Right forelimb (tissue), 1 donor: ENCODE measurements at regions not wholly inside any gene's neighbourhood (a gene's known extent, or its start where the extent isn't known, plus 50 kb on each side); places are given as distances from the start of the nearest gene placed in this dataset.

Experiments
- DNase-seq: peaks from one replicate; pipeline ENCODE4 v3.0.0-alpha.2; 2018

DNA sequence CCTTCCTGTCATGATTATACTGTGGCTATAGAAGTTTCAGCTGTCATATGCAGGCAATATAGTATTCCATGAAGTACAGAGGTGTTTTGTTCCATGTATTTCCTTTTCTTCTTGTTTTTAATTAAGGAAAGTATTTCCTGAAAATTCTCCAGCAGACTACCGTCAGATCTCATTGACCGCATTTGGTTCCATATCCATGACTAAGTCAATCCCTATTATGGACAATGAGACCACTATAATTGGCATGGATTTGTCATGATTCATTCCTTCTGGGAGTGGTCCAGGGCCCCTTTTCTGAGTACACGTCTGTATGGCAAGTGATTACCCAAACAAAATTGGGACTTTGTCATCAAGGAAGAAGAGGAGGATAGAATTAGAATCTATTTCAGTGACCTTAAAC, 283.2 kb upstream of the CLINT1 start:
- no peak for DNase-seq

GRCh38 chr5:158140120-158140731, 281.3 kb upstream of the CLINT1 start:
- no peak for DNase-seq

DNA sequence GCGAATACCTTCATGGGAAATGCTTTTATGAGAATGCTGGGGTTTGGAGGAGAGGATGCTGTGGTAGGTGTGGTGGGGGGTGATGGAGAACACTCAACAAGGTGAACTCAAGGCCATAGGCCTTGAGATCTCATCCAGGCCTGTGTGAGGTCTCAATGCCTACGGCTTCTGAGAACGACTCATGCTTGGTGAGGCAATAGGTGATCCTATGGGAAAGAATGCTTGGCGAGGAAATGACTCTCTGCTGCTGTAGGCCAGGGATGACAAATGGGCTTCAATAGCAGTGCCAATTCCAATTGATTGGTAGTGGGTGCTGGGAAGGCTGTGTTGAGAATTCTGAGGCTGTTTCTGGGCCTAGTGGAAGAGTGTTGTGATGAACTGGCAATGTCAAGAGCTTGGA, 280.2 kb upstream of the CLINT1 start:
- DNase-seq = no peak

DNA sequence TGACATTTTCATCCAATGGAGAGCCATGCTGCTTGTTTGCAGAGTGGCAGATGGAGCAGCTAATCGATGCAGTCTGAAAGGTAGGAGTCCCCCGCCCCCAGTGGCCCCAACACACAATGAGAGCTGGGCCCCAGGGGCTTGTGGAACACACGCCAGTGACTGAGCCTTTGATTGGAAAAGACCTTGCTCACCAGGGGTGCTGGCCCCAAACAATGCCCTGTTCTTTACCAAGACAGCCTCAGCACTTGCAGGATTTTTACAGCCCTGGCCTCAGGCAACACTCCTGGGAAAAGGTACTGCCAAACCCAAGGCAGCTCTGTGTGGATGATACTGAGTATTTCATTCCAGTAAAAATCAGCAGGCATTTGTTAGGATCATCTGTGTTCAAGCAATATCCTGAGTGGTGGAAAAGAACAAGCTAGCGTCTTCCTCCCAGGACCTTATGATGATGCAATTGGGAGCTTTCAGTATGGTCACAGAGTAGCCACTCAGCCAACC, 276.8 kb upstream of the CLINT1 start:
- DNase-seq = peak; percentile 49

DNA sequence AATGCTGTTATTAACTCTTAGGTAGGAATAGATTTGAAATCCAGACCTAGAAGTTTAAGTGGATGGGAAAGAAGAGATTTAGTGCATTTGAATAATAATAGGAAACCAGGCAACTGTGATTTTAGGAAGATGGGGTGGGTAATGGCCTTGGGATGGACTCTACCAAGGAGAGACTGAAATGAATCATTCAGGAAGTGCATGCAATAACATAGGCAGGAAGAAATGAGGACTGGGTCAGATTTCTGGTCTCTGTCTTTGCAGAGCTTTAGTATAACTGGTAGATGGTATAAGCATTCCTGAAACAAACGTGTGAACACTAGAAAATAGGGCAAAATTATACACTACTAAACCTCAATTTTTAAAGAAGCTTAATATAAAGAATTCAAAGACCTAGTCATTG, 274.4 kb upstream of the CLINT1 start:
- DNase-seq = no peak

GRCh38 chr5:158127536-158127935, 268.6 kb upstream of the CLINT1 start:
- no peak for DNase-seq

DNA sequence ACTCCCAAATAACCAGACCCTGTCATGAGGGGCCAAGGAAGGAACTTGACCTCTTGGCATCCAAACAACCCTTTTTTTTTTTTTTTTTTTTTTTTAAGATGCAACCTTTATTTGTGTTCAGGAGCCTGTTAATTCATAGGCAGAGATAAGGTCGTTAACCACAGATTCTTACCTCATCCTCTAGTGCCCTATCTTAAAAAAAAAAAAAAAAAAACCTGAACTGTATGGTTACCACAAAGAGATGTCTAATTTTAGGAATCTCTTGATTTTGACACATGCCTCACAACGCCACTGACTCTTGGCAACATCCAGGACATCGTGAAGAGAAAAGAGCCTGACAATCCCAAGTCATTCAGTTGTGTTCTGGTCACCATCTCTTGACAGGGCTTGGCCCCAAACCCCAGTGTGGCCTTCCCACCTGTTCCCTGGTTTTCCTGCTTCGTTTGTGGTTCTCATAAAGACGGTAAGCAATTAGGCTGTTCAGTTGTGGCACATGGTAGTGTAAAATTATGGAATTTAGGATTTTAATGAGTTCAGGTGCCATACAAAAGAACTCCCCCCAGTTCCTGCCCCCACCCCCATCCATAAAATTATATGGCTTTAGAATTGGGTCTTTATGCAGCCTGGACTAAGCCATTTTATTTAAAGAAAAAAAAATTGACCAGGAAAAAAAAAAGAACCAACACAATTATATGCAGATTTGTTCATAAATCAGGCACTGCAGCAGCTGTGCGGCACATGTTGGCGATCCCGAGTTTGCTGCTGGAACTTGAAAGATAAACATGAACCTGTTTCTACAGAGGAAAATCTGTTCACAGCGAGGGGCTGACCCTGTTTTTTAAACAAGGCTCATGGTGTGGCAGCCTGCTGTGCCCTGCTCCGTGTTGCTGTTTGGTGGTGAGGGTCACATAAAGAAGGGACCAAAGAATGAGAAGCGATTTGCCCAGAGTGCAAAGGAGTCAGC, 267.8 kb upstream of the CLINT1 start:
- no peak for DNase-seq

GRCh38 chr5:158124606-158125316, 265.8 kb upstream of the CLINT1 start:
- DNase-seq = no peak

- no peak for DNase-seq
Observed at GRCh38 chr5:158123595-158123994, 264.6 kb upstream of the CLINT1 start.

DNA sequence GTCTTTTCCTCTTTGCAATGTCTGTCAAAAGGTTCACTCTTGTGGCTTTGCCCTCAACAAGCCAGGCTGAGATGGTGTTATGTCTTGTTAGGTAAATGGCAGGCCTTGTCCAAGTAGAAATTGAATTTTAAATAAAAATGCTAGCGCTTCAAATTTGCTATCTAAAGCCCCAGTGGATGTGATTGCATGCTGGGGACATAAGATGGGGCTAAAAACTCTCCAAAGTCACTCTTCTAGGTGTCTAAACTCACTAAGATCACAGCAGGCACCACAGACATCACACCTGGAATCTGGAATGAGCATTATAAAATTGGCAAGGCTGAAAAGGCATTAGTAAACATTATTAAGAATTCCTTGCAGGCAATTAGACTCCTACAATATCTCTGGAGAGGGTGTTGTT, 262.7 kb upstream of the CLINT1 start:
- DNase-seq = no peak

- no peak for DNase-seq
Observed at GRCh38 chr5:158120760-158121159, 261.8 kb upstream of the CLINT1 start.

GRCh38 chr5:158119961-158120723, 261.2 kb upstream of the CLINT1 start:
- no peak for DNase-seq

DNA sequence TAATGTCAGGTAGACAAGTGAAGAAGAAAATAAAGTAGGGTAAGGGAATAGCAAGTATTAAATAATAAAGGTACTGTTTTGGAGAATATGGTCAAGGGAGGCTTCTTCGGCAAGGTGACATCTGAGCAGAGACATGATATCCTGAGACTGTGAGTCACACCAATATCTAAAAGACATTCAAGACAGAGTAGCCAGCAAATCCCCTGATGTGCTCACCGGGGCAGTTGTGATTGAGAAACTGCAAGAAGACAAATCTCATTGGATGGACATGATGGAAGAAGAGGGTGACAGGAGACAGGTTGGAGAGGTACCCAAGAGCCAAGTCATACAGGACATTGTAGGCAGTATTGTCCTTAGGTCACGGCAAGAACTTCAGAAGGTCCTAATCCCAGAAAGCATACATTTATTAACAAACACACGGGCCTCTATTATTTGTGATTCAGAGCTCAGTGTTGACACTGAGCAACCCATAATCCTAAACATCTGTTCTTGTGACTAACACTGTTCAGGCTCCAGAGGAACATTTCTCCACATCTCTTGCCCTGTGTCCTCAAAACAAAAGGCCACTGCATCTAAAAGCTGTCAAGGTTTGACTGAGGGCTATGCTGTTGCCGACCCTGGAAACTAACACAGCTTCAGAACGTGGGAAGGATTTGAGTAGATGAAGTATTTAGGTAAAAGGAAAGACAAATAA, 258.7 kb upstream of the CLINT1 start:
- no peak for DNase-seq

- DNase-seq = no peak
Observed at GRCh38 chr5:158116965-158117364, 258.0 kb upstream of the CLINT1 start.

DNA sequence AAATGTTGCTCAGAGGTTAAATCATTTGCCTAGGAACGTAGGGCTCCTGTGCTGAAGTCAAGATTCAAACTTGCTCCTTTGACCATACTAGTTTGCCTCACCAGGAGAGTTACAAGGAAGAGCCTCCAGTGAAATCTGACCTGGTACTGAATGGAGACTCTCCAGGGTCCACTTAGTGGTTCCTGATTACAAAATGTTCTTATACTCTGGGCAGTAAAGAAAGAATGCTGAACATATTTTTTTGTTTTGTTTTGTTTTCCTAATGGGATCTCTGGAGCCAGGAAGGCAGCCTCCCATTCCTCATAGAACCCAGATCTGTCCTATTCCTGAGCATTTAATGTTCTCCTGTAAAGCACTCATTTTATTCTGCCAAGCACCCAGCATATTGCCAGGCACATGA, 256.5 kb upstream of the CLINT1 start:
- DNase-seq = no peak

DNA sequence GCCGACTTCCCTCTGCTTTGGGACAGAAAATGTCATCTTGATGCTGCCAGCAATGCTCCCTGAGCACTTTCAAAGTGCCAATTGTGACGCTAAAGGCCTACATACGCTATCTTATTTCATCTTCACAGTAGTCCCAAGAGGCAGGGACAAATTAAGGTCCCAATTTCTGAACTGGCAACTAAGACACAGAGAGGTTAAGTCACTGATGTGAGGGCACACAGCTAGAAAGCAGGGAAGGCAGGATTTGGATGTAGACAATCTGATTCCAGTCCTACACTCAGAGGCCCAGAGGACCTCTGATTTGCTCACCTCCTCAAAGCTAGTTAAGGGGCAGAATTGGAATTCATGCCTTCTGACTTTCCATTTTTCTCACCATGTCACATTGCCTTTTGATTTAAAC, 249.2 kb upstream of the CLINT1 start:
- DNase-seq = no peak

- no peak for DNase-seq
Observed at GRCh38 chr5:158100373-158100888, 241.5 kb upstream of the CLINT1 start.

GRCh38 chr5:158099571-158100105, 240.7 kb upstream of the CLINT1 start:
- DNase-seq = no peak

- DNase-seq = no peak
Observed at GRCh38 chr5:158096835-158097234, 237.9 kb upstream of the CLINT1 start.

DNA sequence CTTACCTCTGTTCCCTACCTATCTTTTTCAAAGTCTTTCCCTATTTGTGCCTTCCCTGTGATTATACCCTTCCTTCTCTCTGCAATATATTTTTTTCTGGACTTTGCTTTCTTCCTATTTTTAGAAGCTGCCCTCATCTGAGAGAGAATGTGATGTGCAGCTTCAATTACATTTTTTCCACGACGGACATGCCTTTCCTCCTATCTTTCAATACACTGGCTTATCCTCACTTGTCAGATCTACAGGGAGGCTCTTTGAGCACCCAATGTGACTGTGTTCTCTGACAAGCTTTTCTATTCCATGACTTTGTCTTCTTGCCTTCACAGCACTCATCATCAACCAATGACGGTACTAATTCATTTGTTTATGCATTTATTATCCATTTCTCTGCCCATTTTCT, 227.9 kb upstream of the CLINT1 start:
- DNase-seq = no peak

- no peak for DNase-seq
Observed at GRCh38 chr5:158084292-158084691, 225.3 kb upstream of the CLINT1 start.
